MM.1S (cell line): ENCODE measurements at regions not wholly inside any gene's neighbourhood (a gene's known extent, or its start where the extent isn't known, plus 50 kb on each side); places are given as distances from the start of the nearest gene placed in this dataset.

Experiments used
- DNase-seq: peaks from one replicate; pipeline ENCODE4 v3.0.0-alpha.2; 2015
- H2AFZ ChIP-seq: fragments of 300-600 bp; sonication (generic); 2 replicates; pipeline ENCODE4 v1.6.0; 2016; ENCODE audit warnings: antibody characterized with exemption, low read length
- H3F3A ChIP-seq: fragments of 300-600 bp; sonication (generic); 2 replicates; pipeline ENCODE4 v1.6.1; 2016; ENCODE audit warnings: mild to moderate bottlenecking, antibody characterized with exemption, low read length, moderate library complexity, mixed read lengths; ENCODE audit not compliant: insufficient read depth
- H3K27ac ChIP-seq: fragments of 300-600 bp; sonication (generic); 2 replicates; pipeline ENCODE4 v1.5.1; 2016; ENCODE audit warnings: mild to moderate bottlenecking, low read length
- H3K27me3 ChIP-seq: fragments of 300-600 bp; sonication (generic); replicated peaks from 2 replicates; pipeline ENCODE4 v1.6.0; 2016; ENCODE audit warnings: low read length; ENCODE audit not compliant: insufficient read depth
- H3K36me3 ChIP-seq: fragments of 300-600 bp; sonication (generic); replicated peaks from 2 replicates; pipeline ENCODE4 v1.6.1; 2016; ENCODE audit warnings: mild to moderate bottlenecking, low read length, mixed read lengths; ENCODE audit not compliant: insufficient read depth
- H3K4me1 ChIP-seq: fragments of 300-600 bp; sonication (generic); 2 replicates; pipeline ENCODE4 v1.6.1; 2016; ENCODE audit warnings: low read length, mixed read lengths
- H3K4me2 ChIP-seq: fragments of 300-600 bp; sonication (generic); 2 replicates; pipeline ENCODE4 v1.6.0; 2016; ENCODE audit warnings: low read depth, low read length
- H3K4me3 ChIP-seq: fragments of 300-600 bp; sonication (generic); 2 replicates; pipeline ENCODE4 v1.5.1; 2016; ENCODE audit warnings: low read length, mixed read lengths
- H3K79me2 ChIP-seq: fragments of 300-600 bp; sonication (generic); 2 replicates; pipeline ENCODE4 v1.6.1; 2016; ENCODE audit warnings: mixed run types, low read length, mixed read lengths
- H3K9ac ChIP-seq: fragments of 300-600 bp; sonication (generic); 2 replicates; pipeline ENCODE4 v1.6.1; 2016; ENCODE audit warnings: low read length, mixed read lengths
- H3K9me2 ChIP-seq: fragments of 300-600 bp; sonication (generic); replicated peaks from 2 replicates; pipeline ENCODE4 v1.6.1; 2016; ENCODE audit warnings: mild to moderate bottlenecking, low read length, mixed read lengths; ENCODE audit not compliant: insufficient read depth
- H3K9me3 ChIP-seq: fragments of 300-600 bp; sonication (generic); replicated peaks from 2 replicates; pipeline ENCODE4 v1.6.1; 2016; ENCODE audit warnings: mild to moderate bottlenecking, low read length, mixed read lengths; ENCODE audit not compliant: insufficient read depth
- H4K20me1 ChIP-seq: fragments of 300-600 bp; sonication (generic); 2 replicates; pipeline ENCODE4 v1.6.1; 2016; ENCODE audit warnings: mild to moderate bottlenecking, low read length, moderate library complexity, mixed read lengths; ENCODE audit not compliant: insufficient read depth
- CTCF ChIP-seq: fragments of 300-600 bp; sonication (generic); IDR thresholded peaks from 2 replicates; pipeline ENCODE4 v1.5.1; 2016; ENCODE audit warnings: antibody characterized with exemption, low read length, mixed read lengths
- EZH2 ChIP-seq: fragments of 300-600 bp; sonication (generic); optimal IDR thresholded peaks from 2 replicates; pipeline ENCODE3; 2017; ENCODE audit warnings: low read depth, mild to moderate bottlenecking, antibody characterized with exemption, low read length, mixed read lengths
- EZH2phosphoT487 ChIP-seq: fragments of 300-600 bp; sonication (generic); IDR thresholded peaks from 2 replicates; pipeline ENCODE4 v1.6.1; 2018; ENCODE audit warnings: antibody characterized with exemption, low read length

- no peak overlapping the region for H3K4me3 ChIP-seq
Observed at GRCh38 chr18:40608226-40608625, 1346.8 kb upstream of the PIK3C3 start.

GRCh38 chr18:40607542-40608148 lies 1347.4 kb upstream of the PIK3C3 start:
- H3K79me2 ChIP-seq, result no peaks in the 10 kb centered on the region
- no peak overlapping the region for H3K4me3 ChIP-seq
- H3K36me3 ChIP-seq, result no peaks in the 10 kb centered on the region
- H4K20me1 ChIP-seq, result no peaks in the 10 kb centered on the region
- no peaks in the 10 kb centered on the region for H3K9me2 ChIP-seq
- TF ChIP-seq CTCF, result no peak
- TF ChIP-seq EZH2phosphoT487, result no peak
- TF ChIP-seq EZH2, result no peak
- no peaks in the 10 kb centered on the region for H3F3A ChIP-seq
- H3K9ac ChIP-seq, result no peak overlapping the region
- H2AFZ ChIP-seq, result no peak overlapping the region
- H3K4me1 ChIP-seq, result no peaks in the 10 kb centered on the region
- no peak for DNase-seq
- no peaks in the 10 kb centered on the region for H3K9me3 ChIP-seq
- no peak overlapping the region for H3K27ac ChIP-seq
- no peak overlapping the region for H3K4me2 ChIP-seq
- H3K27me3 ChIP-seq, result no peaks in the 10 kb centered on the region

More at GRCh38 chr18:40608226-40608625, 1346.8 kb upstream of the PIK3C3 start:
- Histone ChIP-seq H2AFZ (no peak overlapping the region), H3K9me2 (no peaks in the 10 kb centered on the region), H3K27ac (no peak overlapping the region), H3K9me3 (no peaks in the 10 kb centered on the region), H3K79me2 (no peaks in the 10 kb centered on the region), H3K9ac (no peak overlapping the region), H3F3A (no peaks in the 10 kb centered on the region), H3K4me1 (no peaks in the 10 kb centered on the region), H3K36me3 (no peaks in the 10 kb centered on the region), H3K27me3 (no peaks in the 10 kb centered on the region), H4K20me1 (no peaks in the 10 kb centered on the region), H3K4me2 (no peak overlapping the region)
- TF ChIP-seq EZH2phosphoT487, result no peak
- no peak for TF ChIP-seq EZH2
- TF ChIP-seq CTCF, result no peak
- no peak for DNase-seq

GRCh38 chr18:40606996-40607395 lies 1348.0 kb upstream of the PIK3C3 start:
- Histone ChIP-seq H3K9me2 (no peaks in the 10 kb centered on the region), H3K4me2 (no peak overlapping the region), H3K27me3 (no peaks in the 10 kb centered on the region), H3F3A (no peaks in the 10 kb centered on the region), H2AFZ (no peak overlapping the region), H3K36me3 (no peaks in the 10 kb centered on the region), H3K9me3 (no peaks in the 10 kb centered on the region), H3K27ac (no peak overlapping the region), H3K79me2 (no peaks in the 10 kb centered on the region), H3K4me3 (no peak overlapping the region), H4K20me1 (no peaks in the 10 kb centered on the region), H3K9ac (no peak overlapping the region), H3K4me1 (no peaks in the 10 kb centered on the region)
- DNase-seq, result no peak
- no peak for TF ChIP-seq EZH2phosphoT487
- TF ChIP-seq CTCF, result no peak
- TF ChIP-seq EZH2, result no peak
